K562 (cell line): ENCODE measurements at regions not wholly inside any gene's neighbourhood (a gene's known extent, or its start where the extent isn't known, plus 50 kb on each side); places are given as distances from the start of the nearest gene placed in this dataset.

Experiments
- CAMTA2 ChIP-seq: fragments of 250-450 bp; sonication (Bioruptor Pico); conservative IDR thresholded peaks from 2 replicates; pipeline ENCODE4 v1.5.1; 2022
- HNRNPLL ChIP-seq: fragments of 200-400 bp; formaldehyde crosslinking; IDR thresholded peaks from 2 replicates; pipeline ENCODE4 v1.6.1; 2017; ENCODE audit warnings: low read length, low read depth, mild to moderate bottlenecking; ENCODE audit not compliant: poor library complexity, severe bottlenecking
- ILK ChIP-seq: fragments of 450-650 bp; IDR thresholded peaks from 2 replicates; pipeline ENCODE4 v1.6.1; 2016; ENCODE audit warnings: missing genetic modification characterization, low read depth, mild to moderate bottlenecking, missing compliant biosample characterization, moderate library complexity, borderline replicate concordance
- MTA3 ChIP-seq: fragments of 450-650 bp; formaldehyde crosslinking; IDR thresholded peaks from 2 replicates; pipeline ENCODE4 v1.6.1; 2017; ENCODE audit warnings: mild to moderate bottlenecking, borderline replicate concordance
- POLR2A ChIP-seq: fragments of 450-650 bp; conservative IDR thresholded peaks from 2 replicates; pipeline ENCODE4 v1.6.1; 2016
- SETDB1 ChIP-seq: IDR thresholded peaks from one replicate; pipeline ENCODE4 v1.6.1; 2012; ENCODE audit warnings: low read length, control low read depth, inconsistent platforms
- TF ChIP-seq, protein P1 (sequence below): sonication (generic); formaldehyde crosslinking; IDR thresholded peaks from 2 replicates; pipeline ENCODE4 v1.8.0; 2022; ENCODE audit warnings: missing genetic modification reagents, mild to moderate bottlenecking, moderate library complexity, borderline replicate concordance
- TF ChIP-seq, protein P2 (sequence below): sonication (generic); formaldehyde crosslinking; IDR thresholded peaks from 2 replicates; pipeline ENCODE4 v1.5.0; 2020; ENCODE audit warnings: missing genetic modification reagents
- TF ChIP-seq, protein P3 (sequence below): fragments of 450-650 bp; IDR thresholded peaks from 2 replicates; pipeline ENCODE4 v1.6.1; 2016; ENCODE audit warnings: antibody characterized with exemption

DNA sequence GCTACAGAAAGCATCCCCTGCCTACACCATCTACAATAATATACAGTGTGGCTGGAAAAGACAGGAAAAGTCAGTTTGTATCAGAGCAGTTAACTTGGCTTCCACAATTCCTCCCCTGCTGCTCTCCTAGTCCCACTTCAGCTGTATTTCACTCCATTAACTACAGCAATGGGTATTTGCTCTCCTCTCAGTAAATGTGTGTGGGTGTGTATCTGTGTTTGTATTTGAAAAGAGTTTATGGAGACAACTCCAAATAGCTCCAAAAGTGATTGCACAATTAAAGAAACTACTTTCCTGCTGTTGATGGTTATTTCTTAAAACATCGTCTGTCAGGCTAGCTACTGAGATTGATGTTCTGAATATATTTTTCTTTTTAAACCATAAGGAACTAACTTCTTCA, 333.7 kb upstream of the FIGN start:
- TF ChIP-seq POLR2A (no peak), HNRNPLL (no peak), CAMTA2 (CRISPR knock-in tag) (no peak), MTA3 (no peak), ILK (no peak), SETDB1 (no peak)
- TF ChIP-seq, protein P1, sequence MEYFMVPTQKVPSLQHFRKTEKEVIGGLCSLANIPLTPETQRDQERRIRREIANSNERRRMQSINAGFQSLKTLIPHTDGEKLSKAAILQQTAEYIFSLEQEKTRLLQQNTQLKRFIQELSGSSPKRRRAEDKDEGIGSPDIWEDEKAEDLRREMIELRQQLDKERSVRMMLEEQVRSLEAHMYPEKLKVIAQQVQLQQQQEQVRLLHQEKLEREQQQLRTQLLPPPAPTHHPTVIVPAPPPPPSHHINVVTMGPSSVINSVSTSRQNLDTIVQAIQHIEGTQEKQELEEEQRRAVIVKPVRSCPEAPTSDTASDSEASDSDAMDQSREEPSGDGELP (CRISPR knock-in tag), result no peak
- TF ChIP-seq, protein P2, sequence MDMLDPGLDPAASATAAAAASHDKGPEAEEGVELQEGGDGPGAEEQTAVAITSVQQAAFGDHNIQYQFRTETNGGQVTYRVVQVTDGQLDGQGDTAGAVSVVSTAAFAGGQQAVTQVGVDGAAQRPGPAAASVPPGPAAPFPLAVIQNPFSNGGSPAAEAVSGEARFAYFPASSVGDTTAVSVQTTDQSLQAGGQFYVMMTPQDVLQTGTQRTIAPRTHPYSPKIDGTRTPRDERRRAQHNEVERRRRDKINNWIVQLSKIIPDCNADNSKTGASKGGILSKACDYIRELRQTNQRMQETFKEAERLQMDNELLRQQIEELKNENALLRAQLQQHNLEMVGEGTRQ (CRISPR knock-in tag), result no peak
- TF ChIP-seq, protein P3, sequence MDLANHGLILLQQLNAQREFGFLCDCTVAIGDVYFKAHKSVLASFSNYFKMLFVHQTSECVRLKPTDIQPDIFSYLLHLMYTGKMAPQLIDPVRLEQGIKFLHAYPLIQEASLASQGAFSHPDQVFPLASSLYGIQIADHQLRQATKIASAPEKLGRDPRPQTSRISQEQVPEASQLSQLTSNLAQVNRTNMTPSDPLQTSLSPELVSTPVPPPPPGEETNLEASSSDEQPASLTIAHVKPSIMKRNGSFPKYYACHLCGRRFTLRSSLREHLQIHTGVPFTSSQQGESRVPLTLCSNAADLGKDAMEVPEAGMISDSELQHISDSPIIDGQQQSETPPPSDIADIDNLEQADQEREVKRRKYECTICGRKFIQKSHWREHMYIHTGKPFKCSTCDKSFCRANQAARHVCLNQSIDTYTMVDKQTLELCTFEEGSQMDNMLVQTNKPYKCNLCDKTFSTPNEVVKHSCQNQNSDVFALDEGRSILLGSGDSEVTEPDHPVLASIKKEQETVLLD, result no peak
